ENCODE measurements at regions not wholly inside any gene's neighbourhood (a gene's known extent, or its start where the extent isn't known, plus 50 kb on each side); places are given as distances from the start of the nearest gene placed in this dataset.

DNA sequence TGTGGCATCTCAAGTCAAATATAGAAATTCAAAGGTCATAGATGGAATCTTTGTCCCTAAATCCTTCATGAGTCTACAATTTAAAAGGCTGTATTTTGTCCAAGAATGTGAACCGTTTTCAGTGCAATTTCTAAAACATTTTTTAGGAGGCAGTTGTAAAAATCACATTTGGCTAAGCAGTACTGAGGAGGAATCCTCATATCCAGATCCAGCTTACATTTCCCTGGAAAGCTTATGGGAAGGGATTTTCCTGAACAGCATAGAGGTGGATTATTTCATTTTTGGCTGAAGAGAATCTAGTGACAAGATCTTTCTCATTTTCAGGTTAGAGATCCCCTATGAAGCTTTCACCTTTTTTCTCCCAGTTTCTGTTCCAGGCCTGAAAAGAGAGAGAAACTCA is 178.4 kb downstream of the POLR2M start:
- H3K9ac ChIP-seq, result no peak overlapping the region
- H3K36me3 ChIP-seq (replicated peaks in 1 of 2; ENCODE audit: control insufficient read depth in 1 of 2, insufficient read depth in 2 of 2, low read length in 1 of 2), result no peaks in the 10 kb centered on the region
- H3K79me2 ChIP-seq (ENCODE audit: insufficient read depth), result no peaks in the 10 kb centered on the region
- H2AFZ ChIP-seq (ENCODE audit: low read depth), result no peak overlapping the region
- POLR2A ChIA-PET, result no interaction called here
- no peaks in the 10 kb centered on the region for H3F3A ChIP-seq (replicated peaks; ENCODE audit: insufficient read depth)
- DNase-seq, result no peak
- 23% methylated on average over 1 of the region's 1 CpG for WGBS (ENCODE audit: low lambda C conversion rate)
- no peak overlapping the region for H3K4me2 ChIP-seq
- TF ChIP-seq, protein P1, sequence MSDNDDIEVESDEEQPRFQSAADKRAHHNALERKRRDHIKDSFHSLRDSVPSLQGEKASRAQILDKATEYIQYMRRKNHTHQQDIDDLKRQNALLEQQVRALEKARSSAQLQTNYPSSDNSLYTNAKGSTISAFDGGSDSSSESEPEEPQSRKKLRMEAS (IDR thresholded peaks at IDR 0.05; ENCODE audit: low read depth), result no peak
- TF ChIP-seq, protein P2, sequence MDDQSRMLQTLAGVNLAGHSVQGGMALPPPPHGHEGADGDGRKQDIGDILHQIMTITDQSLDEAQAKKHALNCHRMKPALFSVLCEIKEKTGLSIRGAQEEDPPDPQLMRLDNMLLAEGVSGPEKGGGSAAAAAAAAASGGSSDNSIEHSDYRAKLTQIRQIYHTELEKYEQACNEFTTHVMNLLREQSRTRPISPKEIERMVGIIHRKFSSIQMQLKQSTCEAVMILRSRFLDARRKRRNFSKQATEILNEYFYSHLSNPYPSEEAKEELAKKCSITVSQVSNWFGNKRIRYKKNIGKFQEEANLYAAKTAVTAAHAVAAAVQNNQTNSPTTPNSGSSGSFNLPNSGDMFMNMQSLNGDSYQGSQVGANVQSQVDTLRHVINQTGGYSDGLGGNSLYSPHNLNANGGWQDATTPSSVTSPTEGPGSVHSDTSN (IDR thresholded peaks at IDR 0.05), result no peak
- TF ChIP-seq POLR2AphosphoS5 (IDR thresholded peaks at IDR 0.05; ENCODE audit: low read depth, low read length), result no peak
- no peak for TF ChIP-seq GABPA (IDR thresholded peaks at IDR 0.05; ENCODE audit: low read depth)
- no peak for TF ChIP-seq ELF1 (IDR thresholded peaks at IDR 0.05)
- TF ChIP-seq MXI1 (IDR thresholded peaks at IDR 0.05; ENCODE audit: low read depth, low read length), result no peak
- no peak for TF ChIP-seq RXRA (IDR thresholded peaks at IDR 0.05; ENCODE audit: borderline replicate concordance, low read depth)
- no peak for TF ChIP-seq SMC3 (IDR thresholded peaks at IDR 0.05; ENCODE audit: low read depth, low read length)
- TF ChIP-seq, protein P3, sequence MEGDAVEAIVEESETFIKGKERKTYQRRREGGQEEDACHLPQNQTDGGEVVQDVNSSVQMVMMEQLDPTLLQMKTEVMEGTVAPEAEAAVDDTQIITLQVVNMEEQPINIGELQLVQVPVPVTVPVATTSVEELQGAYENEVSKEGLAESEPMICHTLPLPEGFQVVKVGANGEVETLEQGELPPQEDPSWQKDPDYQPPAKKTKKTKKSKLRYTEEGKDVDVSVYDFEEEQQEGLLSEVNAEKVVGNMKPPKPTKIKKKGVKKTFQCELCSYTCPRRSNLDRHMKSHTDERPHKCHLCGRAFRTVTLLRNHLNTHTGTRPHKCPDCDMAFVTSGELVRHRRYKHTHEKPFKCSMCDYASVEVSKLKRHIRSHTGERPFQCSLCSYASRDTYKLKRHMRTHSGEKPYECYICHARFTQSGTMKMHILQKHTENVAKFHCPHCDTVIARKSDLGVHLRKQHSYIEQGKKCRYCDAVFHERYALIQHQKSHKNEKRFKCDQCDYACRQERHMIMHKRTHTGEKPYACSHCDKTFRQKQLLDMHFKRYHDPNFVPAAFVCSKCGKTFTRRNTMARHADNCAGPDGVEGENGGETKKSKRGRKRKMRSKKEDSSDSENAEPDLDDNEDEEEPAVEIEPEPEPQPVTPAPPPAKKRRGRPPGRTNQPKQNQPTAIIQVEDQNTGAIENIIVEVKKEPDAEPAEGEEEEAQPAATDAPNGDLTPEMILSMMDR (IDR thresholded peaks at IDR 0.05), result no peak
- TF ChIP-seq, protein P4, sequence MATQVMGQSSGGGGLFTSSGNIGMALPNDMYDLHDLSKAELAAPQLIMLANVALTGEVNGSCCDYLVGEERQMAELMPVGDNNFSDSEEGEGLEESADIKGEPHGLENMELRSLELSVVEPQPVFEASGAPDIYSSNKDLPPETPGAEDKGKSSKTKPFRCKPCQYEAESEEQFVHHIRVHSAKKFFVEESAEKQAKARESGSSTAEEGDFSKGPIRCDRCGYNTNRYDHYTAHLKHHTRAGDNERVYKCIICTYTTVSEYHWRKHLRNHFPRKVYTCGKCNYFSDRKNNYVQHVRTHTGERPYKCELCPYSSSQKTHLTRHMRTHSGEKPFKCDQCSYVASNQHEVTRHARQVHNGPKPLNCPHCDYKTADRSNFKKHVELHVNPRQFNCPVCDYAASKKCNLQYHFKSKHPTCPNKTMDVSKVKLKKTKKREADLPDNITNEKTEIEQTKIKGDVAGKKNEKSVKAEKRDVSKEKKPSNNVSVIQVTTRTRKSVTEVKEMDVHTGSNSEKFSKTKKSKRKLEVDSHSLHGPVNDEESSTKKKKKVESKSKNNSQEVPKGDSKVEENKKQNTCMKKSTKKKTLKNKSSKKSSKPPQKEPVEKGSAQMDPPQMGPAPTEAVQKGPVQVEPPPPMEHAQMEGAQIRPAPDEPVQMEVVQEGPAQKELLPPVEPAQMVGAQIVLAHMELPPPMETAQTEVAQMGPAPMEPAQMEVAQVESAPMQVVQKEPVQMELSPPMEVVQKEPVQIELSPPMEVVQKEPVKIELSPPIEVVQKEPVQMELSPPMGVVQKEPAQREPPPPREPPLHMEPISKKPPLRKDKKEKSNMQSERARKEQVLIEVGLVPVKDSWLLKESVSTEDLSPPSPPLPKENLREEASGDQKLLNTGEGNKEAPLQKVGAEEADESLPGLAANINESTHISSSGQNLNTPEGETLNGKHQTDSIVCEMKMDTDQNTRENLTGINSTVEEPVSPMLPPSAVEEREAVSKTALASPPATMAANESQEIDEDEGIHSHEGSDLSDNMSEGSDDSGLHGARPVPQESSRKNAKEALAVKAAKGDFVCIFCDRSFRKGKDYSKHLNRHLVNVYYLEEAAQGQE (IDR thresholded peaks at IDR 0.05; ENCODE audit: low read depth, low read length), result no peak
- TF ChIP-seq SIN3A (IDR thresholded peaks at IDR 0.05; ENCODE audit: borderline replicate concordance, low read depth, low read length), result no peak
- TF ChIP-seq YY1 (IDR thresholded peaks at IDR 0.05; ENCODE audit: low read depth), result no peak
- TF ChIP-seq NRF1 (IDR thresholded peaks at IDR 0.05; ENCODE audit: low read depth, low read length), result no peak
- TF ChIP-seq RFX5 (IDR thresholded peaks at IDR 0.05; ENCODE audit: low read length), result no peak
- TF ChIP-seq, protein P5, sequence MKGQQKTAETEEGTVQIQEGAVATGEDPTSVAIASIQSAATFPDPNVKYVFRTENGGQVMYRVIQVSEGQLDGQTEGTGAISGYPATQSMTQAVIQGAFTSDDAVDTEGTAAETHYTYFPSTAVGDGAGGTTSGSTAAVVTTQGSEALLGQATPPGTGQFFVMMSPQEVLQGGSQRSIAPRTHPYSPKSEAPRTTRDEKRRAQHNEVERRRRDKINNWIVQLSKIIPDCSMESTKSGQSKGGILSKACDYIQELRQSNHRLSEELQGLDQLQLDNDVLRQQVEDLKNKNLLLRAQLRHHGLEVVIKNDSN (IDR thresholded peaks at IDR 0.05; ENCODE audit: borderline replicate concordance, low read depth), result no peak
- H3K27me3 ChIP-seq (ENCODE audit: insufficient read depth), result no peaks in the 10 kb centered on the region
- H3K27ac ChIP-seq (ENCODE audit: low read depth in 2 of 2, low read length in 1 of 2), result no peak overlapping the region
- no peaks in the 10 kb centered on the region for H3K9me2 ChIP-seq
- H4K20me1 ChIP-seq (ENCODE audit: insufficient read depth), result no peaks in the 10 kb centered on the region
- H3K9me3 ChIP-seq, result no peaks in the 10 kb centered on the region
- no peaks in the 10 kb centered on the region for H3K4me1 ChIP-seq (ENCODE audit: control insufficient read depth in 1 of 2, insufficient read depth in 2 of 2, low read depth in 1 of 2, low read length in 1 of 2)
- H3K4me3 ChIP-seq (ENCODE audit: low read depth in 2 of 2, low read length in 1 of 2), result no peak overlapping the region
- CTCF ChIA-PET, result interaction anchor here (0.9 to 1.8 kb wide), 4 partner anchors 24 to 325 kb away, joined by 3 to 10 read pairs (median 4); no protein-coding TSS in a partner anchor

Data from SK-N-SH (cell line).